ENCODE measurements at regions not wholly inside any gene's neighbourhood (a gene's known extent, or its start where the extent isn't known, plus 50 kb on each side); places are given as distances from the start of the nearest gene placed in this dataset.

- TF ChIP-seq POLR2AphosphoS5 (IDR thresholded peaks at IDR 0.05) (no peak), CTCF (IDR thresholded peaks at IDR 0.05; ENCODE audit: poor library complexity, severe bottlenecking) (no peak), TAF1 (IDR thresholded peaks at IDR 0.05; ENCODE audit: low read depth) (no peak), EP300 (conservative IDR thresholded peaks at IDR 0.05; ENCODE audit: poor library complexity, severe bottlenecking) (no peak)
Observed at GRCh38 chr9:106052735-106053134, 358.4 kb downstream of the TMEM38B start.

All from neural cell (in vitro differentiated cells).